ENCODE measurements at regions not wholly inside any gene's neighbourhood (a gene's known extent, or its start where the extent isn't known, plus 50 kb on each side); places are given as distances from the start of the nearest gene placed in this dataset.

DNA sequence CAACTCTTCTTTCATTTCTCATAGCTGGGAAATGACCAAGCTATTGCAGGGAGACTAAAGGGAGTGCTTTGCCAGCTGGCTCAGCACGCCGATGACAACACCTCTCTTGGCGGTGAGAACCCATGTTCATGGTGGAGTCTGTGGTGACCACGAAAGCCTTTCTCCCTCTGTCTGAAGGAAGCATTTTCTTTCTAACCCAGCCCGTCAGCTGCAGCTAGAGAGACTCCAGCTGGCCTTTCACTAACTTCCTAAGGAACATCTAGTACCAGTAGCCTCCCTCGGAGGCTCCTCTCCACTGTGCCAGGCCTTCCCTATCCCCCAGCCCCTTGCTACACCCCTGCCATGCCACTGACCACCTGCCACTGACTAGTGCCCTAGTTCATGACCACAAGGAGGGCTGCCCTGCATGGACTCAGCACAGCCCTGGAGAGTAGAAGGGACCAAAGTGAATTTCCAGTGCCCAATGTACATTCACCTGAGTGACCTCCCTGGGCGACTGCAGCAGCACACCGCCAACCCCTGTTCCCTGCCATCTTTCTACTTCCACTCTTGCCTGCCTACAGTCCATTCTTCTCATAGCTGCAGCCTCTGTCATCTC, 81.3 kb downstream of the CBLN1 start:
- TF ChIP-seq, protein P1, sequence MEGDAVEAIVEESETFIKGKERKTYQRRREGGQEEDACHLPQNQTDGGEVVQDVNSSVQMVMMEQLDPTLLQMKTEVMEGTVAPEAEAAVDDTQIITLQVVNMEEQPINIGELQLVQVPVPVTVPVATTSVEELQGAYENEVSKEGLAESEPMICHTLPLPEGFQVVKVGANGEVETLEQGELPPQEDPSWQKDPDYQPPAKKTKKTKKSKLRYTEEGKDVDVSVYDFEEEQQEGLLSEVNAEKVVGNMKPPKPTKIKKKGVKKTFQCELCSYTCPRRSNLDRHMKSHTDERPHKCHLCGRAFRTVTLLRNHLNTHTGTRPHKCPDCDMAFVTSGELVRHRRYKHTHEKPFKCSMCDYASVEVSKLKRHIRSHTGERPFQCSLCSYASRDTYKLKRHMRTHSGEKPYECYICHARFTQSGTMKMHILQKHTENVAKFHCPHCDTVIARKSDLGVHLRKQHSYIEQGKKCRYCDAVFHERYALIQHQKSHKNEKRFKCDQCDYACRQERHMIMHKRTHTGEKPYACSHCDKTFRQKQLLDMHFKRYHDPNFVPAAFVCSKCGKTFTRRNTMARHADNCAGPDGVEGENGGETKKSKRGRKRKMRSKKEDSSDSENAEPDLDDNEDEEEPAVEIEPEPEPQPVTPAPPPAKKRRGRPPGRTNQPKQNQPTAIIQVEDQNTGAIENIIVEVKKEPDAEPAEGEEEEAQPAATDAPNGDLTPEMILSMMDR (conservative IDR thresholded peaks at IDR 0.05 in 1 of 2, IDR thresholded peaks at IDR 0.05 in 1 of 2; ENCODE audit: low read depth in 1 of 2, low read length in 2 of 2), result no peak
- TF ChIP-seq EZH2 (IDR thresholded peaks at IDR 0.05; ENCODE audit: low read length, missing control alignments), result no peak

Measured in fibroblast of lung (primary cell).